ENCODE measurements at regions not wholly inside any gene's neighbourhood (a gene's known extent, or its start where the extent isn't known, plus 50 kb on each side); places are given as distances from the start of the nearest gene placed in this dataset.

DNA sequence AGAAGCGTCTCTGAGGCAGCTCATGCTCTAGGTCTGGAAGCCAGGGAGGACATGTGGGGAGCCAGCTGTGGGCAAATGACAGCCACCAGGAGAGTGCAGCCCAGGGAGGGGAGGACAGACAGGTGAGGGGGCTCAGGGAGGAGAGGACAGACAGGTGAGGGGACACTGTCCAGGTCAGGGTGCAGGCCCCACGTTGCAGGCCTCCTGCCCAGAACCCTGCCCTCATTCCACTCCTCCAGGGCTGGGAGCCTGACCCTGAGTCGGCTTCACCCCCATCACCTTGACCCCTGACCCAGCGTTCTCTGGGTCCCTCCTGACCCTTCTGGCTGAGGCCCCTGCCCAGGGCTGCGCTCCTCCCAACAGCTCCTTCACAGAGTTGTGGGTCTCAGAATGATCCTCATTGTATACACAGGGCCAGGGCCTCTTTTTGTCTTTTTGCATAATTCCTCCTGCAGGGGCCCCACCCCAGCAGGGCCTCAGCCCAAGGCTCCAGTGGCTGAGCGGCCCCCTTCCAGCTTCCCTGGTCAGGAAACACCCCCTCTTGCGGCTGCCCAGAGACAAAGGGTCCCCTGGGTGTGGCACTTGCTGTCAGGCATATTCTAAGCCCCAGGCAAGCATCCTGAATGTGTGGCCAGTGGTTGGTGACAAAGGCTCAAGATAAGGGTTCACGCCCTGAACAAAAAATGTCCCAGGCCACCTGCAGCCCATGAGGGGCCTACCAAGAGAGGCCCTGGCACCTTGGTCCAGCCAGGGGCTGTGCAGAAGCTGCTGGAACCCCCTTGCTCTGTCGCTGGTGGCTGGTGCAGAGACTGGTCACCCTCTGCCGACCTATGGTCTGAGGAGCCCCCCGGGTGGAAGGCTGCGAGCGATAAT lies 853.0 kb downstream of the BRD1 start:
- Histone ChIP-seq H3K27me3 (ENCODE audit: control insufficient read depth in 1 of 2, insufficient read depth in 2 of 2, low read length in 2 of 2) (peaks cover 2 to 8% of the 10 kb centered on the region in 2 donors), H3K9ac (ENCODE audit: low read length in 2 of 2) (no peak overlapping the region), H3K36me3 (ENCODE audit: control insufficient read depth in 2 of 2, insufficient read depth in 2 of 2, low read length in 2 of 2) (no peaks in the 10 kb centered on the region), H3K4me3 (ENCODE audit: low read length in 2 of 2) (no peak overlapping the region), H3K9me3 (ENCODE audit: control insufficient read depth in 2 of 2, low read length in 2 of 2) (no peaks in the 10 kb centered on the region), H3K27ac (ENCODE audit: low read length) (no peak overlapping the region), H3K4me1 (ENCODE audit: control insufficient read depth, insufficient read depth, low read length) (no peaks in the 10 kb centered on the region)

DNA sequence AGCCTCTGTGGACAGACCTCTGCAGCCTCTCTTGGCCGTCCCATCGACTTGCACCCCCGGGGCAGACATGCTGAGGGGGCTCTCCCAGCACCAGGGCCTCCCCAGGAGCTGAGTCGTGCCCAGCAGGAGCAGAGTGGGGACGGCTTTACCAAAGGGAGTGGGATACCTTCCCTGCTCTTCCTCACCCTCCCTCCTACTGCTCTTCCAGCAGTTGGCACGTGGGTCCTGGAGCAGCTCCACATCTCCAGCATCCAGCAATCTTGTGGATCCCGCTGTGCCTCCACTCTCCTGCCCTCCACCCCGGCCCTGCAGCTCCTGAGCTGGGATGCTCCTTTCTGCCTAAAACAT lies 854.0 kb downstream of the BRD1 start:
- H3K27me3 ChIP-seq (ENCODE audit: control insufficient read depth in 1 of 2, insufficient read depth in 2 of 2, low read length in 2 of 2): peaks cover 2 to 8% of the 10 kb centered on the region in 2 donors
- H3K4me1 ChIP-seq (ENCODE audit: control insufficient read depth, insufficient read depth, low read length): no peaks in the 10 kb centered on the region
- H3K36me3 ChIP-seq (ENCODE audit: control insufficient read depth in 2 of 2, insufficient read depth in 2 of 2, low read length in 2 of 2): no peaks in the 10 kb centered on the region
- no peak overlapping the region for H3K4me3 ChIP-seq (ENCODE audit: low read length in 2 of 2)
- H3K9me3 ChIP-seq (ENCODE audit: control insufficient read depth in 2 of 2, low read length in 2 of 2): no peaks in the 10 kb centered on the region
- H3K9ac ChIP-seq (ENCODE audit: low read length in 2 of 2): no peak overlapping the region
- H3K27ac ChIP-seq (ENCODE audit: low read length): no peak overlapping the region

DNA sequence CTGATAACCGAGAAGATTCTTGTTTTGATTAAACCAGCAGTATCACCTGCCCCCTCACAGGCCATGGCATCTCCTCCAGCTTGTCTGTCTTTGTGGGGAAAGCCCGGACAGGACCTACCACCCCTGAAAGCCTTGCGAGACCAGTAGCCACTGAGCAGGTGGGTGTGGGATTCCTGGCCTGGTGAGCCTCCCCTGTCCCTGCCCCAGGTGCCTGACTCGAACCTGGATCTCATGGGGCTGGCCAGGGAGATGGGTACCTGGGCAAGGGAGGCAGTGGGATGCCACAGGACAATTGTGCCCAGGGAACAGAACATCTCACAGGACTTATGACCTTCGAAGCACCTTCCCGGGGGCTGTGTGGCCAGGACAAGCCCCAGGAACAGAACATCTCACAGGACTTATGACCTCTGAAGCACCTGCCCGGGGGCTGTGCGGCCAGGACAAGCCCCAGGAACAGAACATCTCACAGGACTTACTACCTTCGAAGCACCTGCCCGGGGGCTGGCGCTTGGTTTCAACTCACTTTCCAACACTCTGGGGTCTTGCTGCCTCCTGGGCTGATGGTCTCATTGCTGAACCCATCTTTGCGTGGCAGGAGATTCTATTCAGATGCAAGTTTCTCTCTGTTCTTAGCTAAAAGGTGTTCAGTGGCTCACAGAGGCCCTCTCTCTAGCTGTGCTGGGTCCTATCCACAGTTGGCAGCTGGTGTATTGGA lies 854.5 kb downstream of the BRD1 start:
- H3K27me3 ChIP-seq (ENCODE audit: control insufficient read depth in 1 of 2, insufficient read depth in 2 of 2, low read length in 2 of 2): peaks cover 2 to 8% of the 10 kb centered on the region in 2 donors
- H3K4me1 ChIP-seq (ENCODE audit: control insufficient read depth, insufficient read depth, low read length): no peaks in the 10 kb centered on the region
- no peaks in the 10 kb centered on the region for H3K36me3 ChIP-seq (ENCODE audit: control insufficient read depth in 2 of 2, insufficient read depth in 2 of 2, low read length in 2 of 2)
- no peak overlapping the region for H3K4me3 ChIP-seq (ENCODE audit: low read length in 2 of 2)
- H3K9ac ChIP-seq (ENCODE audit: low read length in 2 of 2): no peak overlapping the region
- H3K9me3 ChIP-seq (ENCODE audit: control insufficient read depth in 2 of 2, low read length in 2 of 2): no peaks in the 10 kb centered on the region
- H3K27ac ChIP-seq (ENCODE audit: low read length): no peak overlapping the region

DNA sequence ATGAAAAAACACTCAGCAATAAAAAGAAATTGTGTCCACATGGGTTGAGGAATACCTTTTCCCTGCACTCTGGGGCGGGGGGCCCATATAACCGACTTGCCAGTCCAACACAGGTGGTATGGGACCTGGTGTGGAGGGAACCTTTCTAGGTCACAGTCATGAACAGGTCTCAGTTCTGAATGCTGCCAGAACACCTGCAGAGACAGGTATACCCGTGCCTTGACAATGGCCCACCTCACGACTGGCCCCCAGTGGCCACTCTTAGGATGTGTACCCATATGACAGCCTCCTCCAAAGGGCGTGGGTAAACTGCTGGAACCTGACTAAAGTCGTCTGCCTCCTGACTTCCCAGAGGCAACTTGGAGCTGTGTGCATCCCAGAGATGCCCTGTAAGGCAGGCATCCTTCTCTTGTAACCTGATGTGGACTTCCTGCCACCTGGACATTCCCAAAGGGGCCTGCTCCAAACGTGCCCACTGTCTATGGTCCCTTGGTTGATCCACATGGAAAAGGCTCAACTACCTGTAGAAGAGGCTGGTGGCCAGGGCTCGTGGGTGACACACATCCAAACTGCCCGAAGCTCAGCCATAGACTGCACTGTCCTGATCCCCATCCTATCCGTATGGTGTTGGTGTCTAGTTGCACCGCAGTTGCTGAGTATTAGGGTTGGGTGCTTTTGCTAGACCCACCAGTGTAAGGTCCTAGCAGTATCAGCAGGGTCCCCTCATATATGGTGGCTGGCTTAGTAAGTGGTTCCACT lies 859.3 kb downstream of the BRD1 start:
- no peak overlapping the region for H3K9ac ChIP-seq (ENCODE audit: low read length in 2 of 2)
- no peak overlapping the region for H3K4me3 ChIP-seq (ENCODE audit: low read length in 2 of 2)
- H3K27me3 ChIP-seq (ENCODE audit: control insufficient read depth in 1 of 2, insufficient read depth in 2 of 2, low read length in 2 of 2): peaks cover 0 to 6% of the 10 kb centered on the region in 2 donors
- H3K36me3 ChIP-seq (ENCODE audit: control insufficient read depth in 2 of 2, insufficient read depth in 2 of 2, low read length in 2 of 2): no peaks in the 10 kb centered on the region
- no peaks in the 10 kb centered on the region for H3K4me1 ChIP-seq (ENCODE audit: control insufficient read depth, insufficient read depth, low read length)
- H3K27ac ChIP-seq (ENCODE audit: low read length): no peak overlapping the region
- no peaks in the 10 kb centered on the region for H3K9me3 ChIP-seq (ENCODE audit: control insufficient read depth in 2 of 2, low read length in 2 of 2)

DNA sequence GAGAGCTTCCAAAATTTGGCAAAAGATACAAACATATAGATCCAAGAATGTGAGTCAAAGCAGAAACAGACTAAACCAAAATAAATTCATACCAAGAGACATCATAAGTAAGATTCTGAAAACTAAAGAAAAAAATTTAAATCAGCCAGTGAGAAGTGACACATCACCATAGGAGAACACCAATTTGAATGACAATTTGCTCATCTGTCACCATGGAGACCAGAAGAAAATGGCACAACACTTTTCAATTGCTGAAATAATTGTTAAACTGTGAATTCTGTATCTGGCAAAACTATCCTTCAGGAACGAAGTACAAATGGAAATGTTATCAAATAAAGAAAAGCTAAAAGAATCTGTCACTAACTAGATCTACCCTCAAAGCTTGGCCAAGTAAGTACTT lies 864.3 kb downstream of the BRD1 start:
- Histone ChIP-seq H3K27ac (ENCODE audit: low read length) (no peak overlapping the region), H3K4me3 (ENCODE audit: low read length in 2 of 2) (no peak overlapping the region), H3K9ac (ENCODE audit: low read length in 2 of 2) (no peak overlapping the region), H3K36me3 (ENCODE audit: control insufficient read depth in 2 of 2, insufficient read depth in 2 of 2, low read length in 2 of 2) (no peaks in the 10 kb centered on the region), H3K4me1 (ENCODE audit: control insufficient read depth, insufficient read depth, low read length) (no peaks in the 10 kb centered on the region), H3K9me3 (ENCODE audit: control insufficient read depth in 2 of 2, low read length in 2 of 2) (no peaks in the 10 kb centered on the region), H3K27me3 (ENCODE audit: control insufficient read depth in 1 of 2, insufficient read depth in 2 of 2, low read length in 2 of 2) (peaks cover 10 to 12% of the 10 kb centered on the region in 2 donors)

DNA sequence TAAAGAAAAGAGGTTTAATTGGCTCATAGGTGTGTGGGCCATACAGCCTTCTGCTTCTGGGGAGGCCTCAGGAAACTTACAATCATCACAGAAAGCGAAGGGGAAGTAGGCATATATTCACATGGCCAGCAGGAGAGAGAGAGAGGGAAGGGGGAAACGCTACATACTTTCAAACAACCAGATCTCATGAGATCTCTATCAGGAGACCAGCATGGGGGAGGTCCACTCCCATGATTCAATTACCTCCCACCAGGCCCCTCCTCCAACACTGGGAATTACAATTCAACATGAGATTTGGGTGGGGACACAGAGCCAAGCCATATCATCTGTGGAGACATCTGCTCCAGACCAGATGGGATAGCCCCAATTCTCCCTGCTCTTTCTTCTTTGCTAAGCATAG lies 866.0 kb downstream of the BRD1 start:
- H3K4me3 ChIP-seq (ENCODE audit: low read length in 2 of 2): no peak overlapping the region
- H3K27me3 ChIP-seq (ENCODE audit: control insufficient read depth in 1 of 2, insufficient read depth in 2 of 2, low read length in 2 of 2): peaks cover 10 to 16% of the 10 kb centered on the region in 2 donors
- H3K4me1 ChIP-seq (ENCODE audit: control insufficient read depth, insufficient read depth, low read length): no peaks in the 10 kb centered on the region
- H3K36me3 ChIP-seq (ENCODE audit: control insufficient read depth in 2 of 2, insufficient read depth in 2 of 2, low read length in 2 of 2): no peaks in the 10 kb centered on the region
- H3K27ac ChIP-seq (ENCODE audit: low read length): no peak overlapping the region
- H3K9me3 ChIP-seq (ENCODE audit: control insufficient read depth in 2 of 2, low read length in 2 of 2): no peaks in the 10 kb centered on the region
- H3K9ac ChIP-seq (ENCODE audit: low read length in 2 of 2): no peak overlapping the region

DNA sequence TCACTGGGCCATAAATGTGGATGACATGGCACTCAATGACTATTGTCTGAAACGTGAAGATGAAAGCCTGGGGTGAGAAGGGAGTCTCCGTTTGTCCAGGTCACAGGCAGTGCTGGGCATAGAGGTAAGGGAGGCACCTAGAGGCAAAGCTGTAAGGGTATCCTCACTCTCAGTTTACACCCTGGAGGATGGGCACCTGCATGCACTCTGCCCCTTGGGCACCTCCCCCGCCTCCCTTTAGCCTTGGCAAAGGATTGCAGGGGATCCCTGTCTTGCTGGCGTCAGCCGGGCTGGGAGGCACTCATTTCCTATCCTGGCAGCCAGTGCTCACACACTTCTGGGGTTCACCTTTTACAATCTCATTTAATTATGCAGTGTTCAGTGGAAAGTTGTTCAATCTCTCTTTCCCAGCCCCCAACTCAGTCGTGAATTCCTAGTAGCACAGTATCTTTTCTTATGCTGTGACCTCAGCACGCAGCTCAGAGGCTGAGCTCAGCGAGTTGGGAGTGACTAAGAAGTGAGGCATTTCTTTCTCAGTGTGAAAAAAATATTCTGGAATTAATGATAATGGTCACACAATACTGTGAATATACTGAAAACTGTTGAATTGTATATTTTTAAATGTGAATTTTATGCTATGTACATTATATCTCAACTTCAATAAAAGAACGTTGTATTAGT lies 866.6 kb downstream of the BRD1 start:
- H3K9ac ChIP-seq (ENCODE audit: low read length in 2 of 2): no peak overlapping the region
- no peaks in the 10 kb centered on the region for H3K36me3 ChIP-seq (ENCODE audit: control insufficient read depth in 2 of 2, insufficient read depth in 2 of 2, low read length in 2 of 2)
- H3K4me1 ChIP-seq (ENCODE audit: control insufficient read depth, insufficient read depth, low read length): no peaks in the 10 kb centered on the region
- H3K27me3 ChIP-seq (ENCODE audit: control insufficient read depth in 1 of 2, insufficient read depth in 2 of 2, low read length in 2 of 2): peaks cover 10 to 17% of the 10 kb centered on the region in 2 donors
- no peaks in the 10 kb centered on the region for H3K9me3 ChIP-seq (ENCODE audit: control insufficient read depth in 2 of 2, low read length in 2 of 2)
- H3K27ac ChIP-seq (ENCODE audit: low read length): no peak overlapping the region
- H3K4me3 ChIP-seq (ENCODE audit: low read length in 2 of 2): no peak overlapping the region

DNA sequence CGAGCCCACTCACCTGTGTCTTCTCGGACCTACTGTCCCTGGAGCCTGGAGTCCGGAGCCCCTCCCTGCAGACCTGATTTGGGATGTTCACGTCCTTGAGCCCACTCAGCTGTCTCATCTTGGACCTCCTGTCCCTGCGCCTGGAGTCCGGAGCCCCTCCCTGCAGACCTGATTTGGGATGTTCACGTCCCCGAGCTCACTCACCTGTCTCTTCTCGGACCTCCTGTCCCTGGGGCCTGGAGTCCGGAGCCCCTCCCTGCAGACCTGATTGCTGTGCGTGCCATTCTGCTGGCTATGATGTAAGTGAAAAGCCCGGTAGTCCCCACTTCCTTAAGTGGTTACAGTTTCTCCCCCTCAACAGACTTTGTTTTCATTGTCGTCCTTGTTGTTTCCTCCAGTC lies 867.1 kb downstream of the BRD1 start:
- no peaks in the 10 kb centered on the region for H3K36me3 ChIP-seq (ENCODE audit: control insufficient read depth in 2 of 2, insufficient read depth in 2 of 2, low read length in 2 of 2)

DNA sequence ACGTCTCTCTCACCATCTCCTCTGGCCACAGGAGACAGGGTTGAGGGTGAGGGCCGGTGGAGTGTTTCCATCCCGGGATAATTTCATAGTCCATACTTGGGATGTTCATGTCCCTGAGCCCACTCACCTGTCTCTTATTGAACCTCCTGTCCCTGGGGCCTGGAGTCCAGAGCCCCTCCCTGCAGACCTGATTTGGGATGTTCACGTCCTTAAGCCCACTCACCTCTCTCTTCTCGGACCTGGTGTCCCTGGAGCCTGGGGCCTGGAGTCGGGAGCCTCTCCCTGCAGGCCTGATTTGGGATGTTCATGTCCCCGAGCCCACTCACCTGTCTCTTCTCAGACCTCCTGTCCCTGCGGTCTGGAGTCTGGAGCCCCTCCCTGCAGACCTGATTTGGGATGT lies 868.2 kb downstream of the BRD1 start:
- Histone ChIP-seq H3K9me3 (ENCODE audit: control insufficient read depth in 2 of 2, low read length in 2 of 2) (no peaks in the 10 kb centered on the region), H3K36me3 (ENCODE audit: control insufficient read depth in 2 of 2, insufficient read depth in 2 of 2, low read length in 2 of 2) (no peaks in the 10 kb centered on the region), H3K27me3 (ENCODE audit: control insufficient read depth in 1 of 2, insufficient read depth in 2 of 2, low read length in 2 of 2) (peaks cover 10 to 19% of the 10 kb centered on the region in 2 donors), H3K4me1 (ENCODE audit: control insufficient read depth, insufficient read depth, low read length) (no peaks in the 10 kb centered on the region), H3K4me3 (ENCODE audit: low read length in 2 of 2) (no peak overlapping the region), H3K9ac (ENCODE audit: low read length in 2 of 2) (no peak overlapping the region), H3K27ac (ENCODE audit: low read length) (no peak overlapping the region)

More for the DNA sequence above, 867.1 kb downstream of the BRD1 start:
- Histone ChIP-seq H3K9me3 (ENCODE audit: control insufficient read depth in 2 of 2, low read length in 2 of 2) (no peaks in the 10 kb centered on the region), H3K4me1 (ENCODE audit: control insufficient read depth, insufficient read depth, low read length) (no peaks in the 10 kb centered on the region), H3K27me3 (ENCODE audit: control insufficient read depth in 1 of 2, insufficient read depth in 2 of 2, low read length in 2 of 2) (peaks cover 10 to 19% of the 10 kb centered on the region in 2 donors), H3K4me3 (ENCODE audit: low read length in 2 of 2) (no peak overlapping the region), H3K9ac (ENCODE audit: low read length in 2 of 2) (no peak overlapping the region), H3K27ac (ENCODE audit: low read length) (no peak overlapping the region)

DNA sequence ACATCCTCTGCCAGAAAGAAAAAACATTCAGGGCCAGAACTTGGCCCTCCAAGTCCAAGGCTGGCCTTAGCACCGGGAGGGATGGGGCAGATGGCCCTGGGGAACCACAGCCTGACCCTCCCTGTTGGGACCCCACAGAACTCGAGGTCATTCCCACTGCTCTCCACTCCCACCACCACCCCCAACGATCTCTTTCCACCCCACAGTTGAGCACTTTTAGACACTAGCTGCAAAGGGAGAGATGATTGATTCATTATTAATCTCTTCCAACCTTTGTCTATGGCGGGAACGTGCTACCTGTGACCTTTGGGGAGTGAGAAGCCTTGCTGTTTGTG lies 869.7 kb downstream of the BRD1 start:
- Histone ChIP-seq H3K9ac (ENCODE audit: low read length in 2 of 2) (no peak overlapping the region), H3K27me3 (ENCODE audit: control insufficient read depth in 1 of 2, insufficient read depth in 2 of 2, low read length in 2 of 2) (peaks cover 10 to 19% of the 10 kb centered on the region in 2 donors), H3K4me1 (ENCODE audit: control insufficient read depth, insufficient read depth, low read length) (no peaks in the 10 kb centered on the region), H3K9me3 (ENCODE audit: control insufficient read depth in 2 of 2, low read length in 2 of 2) (no peaks in the 10 kb centered on the region), H3K36me3 (ENCODE audit: control insufficient read depth in 2 of 2, insufficient read depth in 2 of 2, low read length in 2 of 2) (no peaks in the 10 kb centered on the region), H3K27ac (ENCODE audit: low read length) (no peak overlapping the region), H3K4me3 (ENCODE audit: low read length in 2 of 2) (no peak overlapping the region)

Data from stomach smooth muscle (tissue), 2 donors.